GM12878 (cell line): ENCODE measurements at regions not wholly inside any gene's neighbourhood (a gene's known extent, or its start where the extent isn't known, plus 50 kb on each side); places are given as distances from the start of the nearest gene placed in this dataset.

ENCODE experiments used
- CBFB ChIP-seq: IDR thresholded peaks from 2 replicates; pipeline ENCODE4 v1.6.1; 2016; ENCODE audit warnings: antibody characterized with exemption, low read depth
- CBX3 ChIP-seq: fragments of 200-600 bp; sonication (generic); IDR thresholded peaks from 2 replicates; pipeline ENCODE4 v1.6.1; 2016; ENCODE audit warnings: low read depth, borderline replicate concordance
- CHD4 ChIP-seq: fragments of 200-600 bp; sonication (generic); IDR thresholded peaks from 2 replicates; pipeline ENCODE4 v1.6.1; 2016; ENCODE audit warnings: mild to moderate bottlenecking
- CTCF ChIP-seq, 3 experiments: IDR thresholded peaks in 2 of 3; conservative IDR thresholded peaks in 1 of 3; 2 replicates each; pipeline ENCODE4 v1.5.1; 2011; ENCODE audit warnings: low read depth in 3 of 3, low read length in 3 of 3, mild to moderate bottlenecking in 3 of 3, control low read depth in 2 of 3, moderate library complexity in 2 of 3, inconsistent platforms in 1 of 3, mixed read lengths in 1 of 3; ENCODE audit not compliant: control insufficient read depth in 2 of 3, insufficient read depth in 1 of 3; ENCODE audit errors: extremely low read depth in 1 of 3
- ELK1 ChIP-seq: IDR thresholded peaks from 2 replicates; pipeline ENCODE4 v1.6.1; 2012; ENCODE audit warnings: low read depth, low read length, improper control_type of control experiment
- HCFC1 ChIP-seq: fragments of 150-350 bp; IDR thresholded peaks from 2 replicates; pipeline ENCODE4 v1.6.1; 2014; ENCODE audit warnings: low read length
- IKZF1 ChIP-seq: fragments of 450-650 bp; conservative IDR thresholded peaks from 2 replicates; pipeline ENCODE4 v1.6.1; 2017; ENCODE audit warnings: antibody characterized with exemption, mild to moderate bottlenecking
- IRF5 ChIP-seq: fragments of 450-650 bp; IDR thresholded peaks from 2 replicates; pipeline ENCODE4 v1.6.1; 2017; ENCODE audit warnings: borderline replicate concordance
- KAT2A ChIP-seq: conservative IDR thresholded peaks from 2 replicates; pipeline ENCODE4 v1.6.1; 2011; ENCODE audit warnings: low read depth, low read length; ENCODE audit not compliant: control insufficient read depth
- NFIC ChIP-seq: IDR thresholded peaks from 2 replicates; pipeline ENCODE4 v1.6.1; 2012; ENCODE audit warnings: low read depth, mild to moderate bottlenecking, inconsistent platforms, low read length, moderate library complexity
- NR2C2 ChIP-seq: IDR thresholded peaks from 2 replicates; pipeline ENCODE4 v1.6.1; 2011; ENCODE audit warnings: borderline replicate concordance, low read depth; ENCODE audit not compliant: control insufficient read depth, insufficient read length
- SMARCA5 ChIP-seq: fragments of 450-650 bp; IDR thresholded peaks from 2 replicates; pipeline ENCODE4 v1.6.1; 2017; ENCODE audit warnings: mild to moderate bottlenecking
- YBX1 ChIP-seq: fragments of 450-650 bp; IDR thresholded peaks from 2 replicates; pipeline ENCODE4 v1.6.1; 2016; ENCODE audit warnings: antibody characterized with exemption
- ZNF217 ChIP-seq: fragments of 450-650 bp; IDR thresholded peaks from 2 replicates; pipeline ENCODE4 v1.6.1; 2017; ENCODE audit warnings: antibody characterized with exemption, mild to moderate bottlenecking
- ZNF592 ChIP-seq: fragments of 450-650 bp; IDR thresholded peaks from 2 replicates; pipeline ENCODE4 v1.6.1; 2017; ENCODE audit warnings: mild to moderate bottlenecking, moderate library complexity
- TF ChIP-seq, protein P1 (sequence below): fragments of 450-650 bp; IDR thresholded peaks from 2 replicates; pipeline ENCODE4 v1.6.1; 2017; ENCODE audit warnings: mild to moderate bottlenecking, low read depth, inconsistent platforms; ENCODE audit not compliant: poor library complexity, severe bottlenecking
- TF ChIP-seq, protein P2 (sequence below): fragments of 450-650 bp; formaldehyde crosslinking; IDR thresholded peaks from 2 replicates; pipeline ENCODE4 v1.5.0; 2022; ENCODE audit warnings: mild to moderate bottlenecking, missing genetic modification characterization

DNA sequence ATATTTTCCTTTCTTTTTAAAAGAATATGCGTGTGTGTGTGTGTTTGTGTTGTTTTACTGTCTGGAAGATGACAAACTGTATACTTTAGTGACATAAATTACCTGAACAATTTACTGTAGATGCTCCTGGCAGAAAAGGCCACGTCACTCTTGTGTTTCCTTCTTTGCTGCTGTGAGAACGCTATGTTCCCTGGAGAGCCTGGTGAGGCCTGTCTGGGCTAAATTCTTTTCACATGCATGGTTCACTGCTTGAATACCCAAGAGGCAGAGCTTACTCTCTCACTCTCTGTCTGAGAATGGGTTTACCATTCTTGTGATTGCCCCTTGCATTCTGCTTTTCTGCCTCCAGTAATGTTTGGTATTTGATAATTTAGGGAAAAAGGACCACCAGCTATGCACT, 64.3 kb downstream of the EDN1 start (continued):
- TF ChIP-seq, protein P1, sequence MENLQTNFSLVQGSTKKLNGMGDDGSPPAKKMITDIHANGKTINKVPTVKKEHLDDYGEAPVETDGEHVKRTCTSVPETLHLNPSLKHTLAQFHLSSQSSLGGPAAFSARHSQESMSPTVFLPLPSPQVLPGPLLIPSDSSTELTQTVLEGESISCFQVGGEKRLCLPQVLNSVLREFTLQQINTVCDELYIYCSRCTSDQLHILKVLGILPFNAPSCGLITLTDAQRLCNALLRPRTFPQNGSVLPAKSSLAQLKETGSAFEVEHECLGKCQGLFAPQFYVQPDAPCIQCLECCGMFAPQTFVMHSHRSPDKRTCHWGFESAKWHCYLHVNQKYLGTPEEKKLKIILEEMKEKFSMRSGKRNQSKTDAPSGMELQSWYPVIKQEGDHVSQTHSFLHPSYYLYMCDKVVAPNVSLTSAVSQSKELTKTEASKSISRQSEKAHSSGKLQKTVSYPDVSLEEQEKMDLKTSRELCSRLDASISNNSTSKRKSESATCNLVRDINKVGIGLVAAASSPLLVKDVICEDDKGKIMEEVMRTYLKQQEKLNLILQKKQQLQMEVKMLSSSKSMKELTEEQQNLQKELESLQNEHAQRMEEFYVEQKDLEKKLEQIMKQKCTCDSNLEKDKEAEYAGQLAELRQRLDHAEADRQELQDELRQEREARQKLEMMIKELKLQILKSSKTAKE, result peak; percentile 72
- TF ChIP-seq YBX1 (peak; percentile 94), KAT2A (no peak), ELK1 (no peak), IRF5 (no peak), ZNF217 (no peak), NFIC (no peak), IKZF1 (peak; percentile 18), HCFC1 (no peak), CBFB (no peak), ZNF592 (no peak), CTCF (IDR thresholded peaks at IDR 0.05 in 2 of 3, conservative IDR thresholded peaks at IDR 0.05 in 1 of 3; ENCODE audit: control insufficient read depth in 2 of 3, extremely low read depth in 1 of 3, insufficient read depth in 1 of 3, low read depth in 3 of 3, low read length in 3 of 3) (no peak), CHD4 (no peak), SMARCA5 (no peak), NR2C2 (no peak), CBX3 (no peak)
- TF ChIP-seq, protein P2, sequence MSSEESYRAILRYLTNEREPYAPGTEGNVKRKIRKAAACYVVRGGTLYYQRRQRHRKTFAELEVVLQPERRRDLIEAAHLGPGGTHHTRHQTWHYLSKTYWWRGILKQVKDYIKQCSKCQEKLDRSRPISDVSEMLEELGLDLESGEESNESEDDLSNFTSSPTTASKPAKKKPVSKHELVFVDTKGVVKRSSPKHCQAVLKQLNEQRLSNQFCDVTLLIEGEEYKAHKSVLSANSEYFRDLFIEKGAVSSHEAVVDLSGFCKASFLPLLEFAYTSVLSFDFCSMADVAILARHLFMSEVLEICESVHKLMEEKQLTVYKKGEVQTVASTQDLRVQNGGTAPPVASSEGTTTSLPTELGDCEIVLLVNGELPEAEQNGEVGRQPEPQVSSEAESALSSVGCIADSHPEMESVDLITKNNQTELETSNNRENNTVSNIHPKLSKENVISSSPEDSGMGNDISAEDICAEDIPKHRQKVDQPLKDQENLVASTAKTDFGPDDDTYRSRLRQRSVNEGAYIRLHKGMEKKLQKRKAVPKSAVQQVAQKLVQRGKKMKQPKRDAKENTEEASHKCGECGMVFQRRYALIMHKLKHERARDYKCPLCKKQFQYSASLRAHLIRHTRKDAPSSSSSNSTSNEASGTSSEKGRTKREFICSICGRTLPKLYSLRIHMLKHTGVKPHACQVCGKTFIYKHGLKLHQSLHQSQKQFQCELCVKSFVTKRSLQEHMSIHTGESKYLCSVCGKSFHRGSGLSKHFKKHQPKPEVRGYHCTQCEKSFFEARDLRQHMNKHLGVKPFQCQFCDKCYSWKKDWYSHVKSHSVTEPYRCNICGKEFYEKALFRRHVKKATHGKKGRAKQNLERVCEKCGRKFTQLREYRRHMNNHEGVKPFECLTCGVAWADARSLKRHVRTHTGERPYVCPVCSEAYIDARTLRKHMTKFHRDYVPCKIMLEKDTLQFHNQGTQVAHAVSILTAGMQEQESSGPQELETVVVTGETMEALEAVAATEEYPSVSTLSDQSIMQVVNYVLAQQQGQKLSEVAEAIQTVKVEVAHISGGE (CRISPR knock-in tag), result no peak
